ENCODE measurements at regions not wholly inside any gene's neighbourhood (a gene's known extent, or its start where the extent isn't known, plus 50 kb on each side); places are given as distances from the start of the nearest gene placed in this dataset.

DNA sequence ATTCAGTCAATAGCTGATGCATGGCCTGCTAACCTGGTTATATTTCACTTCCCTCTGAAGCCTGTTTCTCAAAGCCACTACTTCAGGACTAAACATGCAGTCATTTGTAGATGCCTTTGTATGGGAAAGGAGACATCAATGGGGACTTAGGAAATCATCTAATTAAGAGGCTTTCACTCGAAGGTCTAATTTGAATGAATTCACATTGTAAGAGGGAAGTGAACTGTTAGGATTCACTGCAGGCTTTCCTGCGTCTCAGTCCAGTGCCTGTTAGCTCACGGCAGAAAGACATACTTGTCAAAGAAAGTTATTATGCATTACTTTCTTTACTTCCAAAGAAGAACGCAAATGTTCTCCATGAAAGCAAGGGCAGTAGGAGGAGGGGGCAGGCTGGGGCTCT, 50.6 kb upstream of the CDK20 start:
- Histone ChIP-seq H3K36me3 (ENCODE audit: control insufficient read depth in 4 of 4, insufficient read depth in 4 of 4, low read length in 3 of 4) (no peaks in the 10 kb centered on the region), H3K27me3 (replicated peaks in 2 of 5; ENCODE audit: control insufficient read depth in 4 of 5, insufficient read depth in 5 of 5, low read length in 4 of 5) (no peaks in the 10 kb centered on the region), H3K4me1 (ENCODE audit: control extremely low read depth in 1 of 4, control insufficient read depth in 4 of 4, insufficient read depth in 4 of 4, low read length in 3 of 4) (no peaks in the 10 kb centered on the region), H3K9me3 (ENCODE audit: control extremely low read depth in 1 of 5, control insufficient read depth in 4 of 5, insufficient read depth in 2 of 5, low read depth in 1 of 5, low read length in 4 of 5) (no peaks in the 10 kb centered on the region), H3K4me3 (ENCODE audit: control insufficient read depth in 1 of 7, extremely low read depth in 1 of 7, insufficient read depth in 4 of 7, low read depth in 2 of 7, low read length in 6 of 7) (no peak overlapping the region), H3K27ac (ENCODE audit: insufficient read depth in 1 of 2, low read depth in 1 of 2, low read length in 2 of 2, poor library complexity in 1 of 2, severe bottlenecking in 2 of 2) (no peak overlapping the region)
- WGBS (ENCODE audit: insufficient coverage) = 94% methylated on average over 2 of the region's 4 CpGs
- ChIA-PET CTCF (interaction anchor here (1.0 kb wide), 1 partner anchor 8 kb away, joined by 3 read pairs; no protein-coding TSS in a partner anchor), POLR2A (no interaction called here)
- no peak for DNase-seq
